Astrocyte (in vitro differentiated cells and primary cell): ENCODE measurements at regions not wholly inside any gene's neighbourhood (a gene's known extent, or its start where the extent isn't known, plus 50 kb on each side); places are given as distances from the start of the nearest gene placed in this dataset.

ENCODE experiments used
- EZH2 ChIP-seq: IDR thresholded peaks from 2 replicates; pipeline ENCODE4 v1.6.1; 2012; ENCODE audit warnings: mild to moderate bottlenecking, low read length, inconsistent platforms; ENCODE audit not compliant: insufficient read depth
- TF ChIP-seq, protein P1 (sequence below): IDR thresholded peaks from 2 replicates; pipeline ENCODE4 v1.5.1; 2011; ENCODE audit warnings: low read depth, mild to moderate bottlenecking, inconsistent platforms, low read length, moderate library complexity; ENCODE audit not compliant: insufficient read depth

DNA sequence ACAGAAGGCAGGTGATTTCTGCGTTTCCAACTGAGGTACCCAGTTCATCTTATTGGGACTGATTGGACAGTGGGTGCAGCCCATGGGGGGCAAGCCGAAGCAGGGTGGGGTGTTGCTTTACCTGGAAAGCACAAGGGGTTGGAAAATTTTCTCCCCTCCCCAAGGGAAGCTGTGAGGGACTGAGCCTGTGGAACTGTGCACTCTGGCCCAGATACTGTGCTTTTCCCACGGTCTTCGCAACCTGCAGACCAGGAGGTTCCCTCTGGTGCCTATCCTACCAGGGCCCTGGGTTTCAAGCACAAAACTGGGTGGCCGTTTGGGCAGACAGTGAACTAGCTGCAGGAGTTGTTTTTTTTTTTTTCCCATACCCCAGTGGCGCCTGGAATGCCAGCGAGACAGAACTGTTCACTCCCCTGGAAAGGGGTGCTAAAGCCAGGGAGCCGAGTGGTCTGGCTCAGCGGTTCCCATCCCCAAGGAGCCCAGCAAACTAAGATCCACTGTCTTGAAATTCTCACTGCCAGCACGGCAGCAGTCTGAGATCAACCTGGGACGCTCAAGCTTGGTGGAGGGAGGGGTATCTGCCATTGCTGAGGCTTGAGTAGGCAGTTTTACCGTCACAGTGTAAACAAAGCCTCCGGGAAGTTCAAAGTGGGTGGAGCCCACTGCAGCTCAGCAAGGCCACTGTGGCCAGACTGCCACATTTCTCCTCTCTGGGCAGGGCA lies 97.2 kb downstream of the JRKL start:
- TF ChIP-seq, protein P1, sequence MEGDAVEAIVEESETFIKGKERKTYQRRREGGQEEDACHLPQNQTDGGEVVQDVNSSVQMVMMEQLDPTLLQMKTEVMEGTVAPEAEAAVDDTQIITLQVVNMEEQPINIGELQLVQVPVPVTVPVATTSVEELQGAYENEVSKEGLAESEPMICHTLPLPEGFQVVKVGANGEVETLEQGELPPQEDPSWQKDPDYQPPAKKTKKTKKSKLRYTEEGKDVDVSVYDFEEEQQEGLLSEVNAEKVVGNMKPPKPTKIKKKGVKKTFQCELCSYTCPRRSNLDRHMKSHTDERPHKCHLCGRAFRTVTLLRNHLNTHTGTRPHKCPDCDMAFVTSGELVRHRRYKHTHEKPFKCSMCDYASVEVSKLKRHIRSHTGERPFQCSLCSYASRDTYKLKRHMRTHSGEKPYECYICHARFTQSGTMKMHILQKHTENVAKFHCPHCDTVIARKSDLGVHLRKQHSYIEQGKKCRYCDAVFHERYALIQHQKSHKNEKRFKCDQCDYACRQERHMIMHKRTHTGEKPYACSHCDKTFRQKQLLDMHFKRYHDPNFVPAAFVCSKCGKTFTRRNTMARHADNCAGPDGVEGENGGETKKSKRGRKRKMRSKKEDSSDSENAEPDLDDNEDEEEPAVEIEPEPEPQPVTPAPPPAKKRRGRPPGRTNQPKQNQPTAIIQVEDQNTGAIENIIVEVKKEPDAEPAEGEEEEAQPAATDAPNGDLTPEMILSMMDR = no peak
- no peak for TF ChIP-seq EZH2
